Effector memory CD4-positive, alpha-beta T cell (primary cell): ENCODE measurements at regions not wholly inside any gene's neighbourhood (a gene's known extent, or its start where the extent isn't known, plus 50 kb on each side); places are given as distances from the start of the nearest gene placed in this dataset.
"Not testable (repeated sequence)": the region's sequence is repeated elsewhere in the genome, so short reads cannot be mapped to it uniquely, and the experiment has no call there.

Experiments used
- DNase-seq, 3 donors: peaks; one replicate each; pipeline ENCODE4 v3.0.0-alpha.2; 2020
- H3K27ac ChIP-seq: 2 replicates; pipeline ENCODE4 v1.7.0; 2013; ENCODE audit warnings: mild to moderate bottlenecking, low read length, moderate library complexity; ENCODE audit not compliant: insufficient read depth, poor library complexity, severe bottlenecking
- H3K27me3 ChIP-seq: replicated peaks from 2 replicates; pipeline ENCODE4 v1.7.0; 2013; ENCODE audit warnings: mild to moderate bottlenecking, low read length; ENCODE audit not compliant: insufficient read depth, control insufficient read depth, poor library complexity, severe bottlenecking
- H3K36me3 ChIP-seq: 2 replicates; pipeline ENCODE4 v1.7.0; 2013; ENCODE audit warnings: mild to moderate bottlenecking, low read length, moderate library complexity; ENCODE audit not compliant: control insufficient read depth, insufficient read depth
- H3K4me1 ChIP-seq: 2 replicates; pipeline ENCODE4 v1.7.0; 2013; ENCODE audit warnings: low read length, mild to moderate bottlenecking; ENCODE audit not compliant: control insufficient read depth, insufficient read depth, poor library complexity, severe bottlenecking
- H3K4me3 ChIP-seq: 2 replicates; pipeline ENCODE4 v1.7.0; 2013; ENCODE audit warnings: low read length, low read depth, mild to moderate bottlenecking; ENCODE audit not compliant: insufficient read depth, poor library complexity, severe bottlenecking
- H3K9me3 ChIP-seq: 2 replicates; pipeline ENCODE4 v1.7.0; 2013; ENCODE audit warnings: mild to moderate bottlenecking, low read length, moderate library complexity; ENCODE audit not compliant: control insufficient read depth

GRCh38 chr3:144470666-144471065 lies 499.0 kb downstream of the DIPK2A start:
- Histone ChIP-seq H3K27me3 (no peaks in the 10 kb centered on the region), H3K4me1 (no peaks in the 10 kb centered on the region), H3K27ac (no peak overlapping the region), H3K9me3 (no peaks in the 10 kb centered on the region), H3K4me3 (no peak overlapping the region), H3K36me3 (no peaks in the 10 kb centered on the region)
- DNase-seq = no peak

DNA sequence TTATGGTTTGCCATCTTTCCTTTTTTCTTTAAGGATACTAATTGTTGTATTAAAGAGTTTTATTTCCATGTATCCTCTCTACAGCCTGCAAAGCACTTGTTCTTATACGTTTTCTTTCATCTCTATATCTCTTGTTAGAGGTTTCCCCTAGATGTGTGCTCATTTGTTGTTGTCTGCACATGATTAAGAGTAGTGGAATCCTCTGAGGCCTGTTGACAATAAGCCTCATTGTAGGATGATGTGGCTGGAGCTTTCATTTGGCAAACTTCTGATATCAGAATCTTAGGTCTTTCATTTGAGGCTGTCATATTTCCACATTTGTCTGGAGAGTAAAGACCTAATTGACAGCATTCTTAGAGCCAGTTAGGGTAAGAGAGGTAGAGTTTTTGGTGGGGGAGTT lies 506.0 kb downstream of the DIPK2A start:
- DNase-seq = no peak
- H3K27me3 ChIP-seq = no peaks in the 10 kb centered on the region
- H3K27ac ChIP-seq = no peak overlapping the region
- no peak overlapping the region for H3K4me3 ChIP-seq
- no peaks in the 10 kb centered on the region for H3K36me3 ChIP-seq
- no peaks in the 10 kb centered on the region for H3K4me1 ChIP-seq
- no peaks in the 10 kb centered on the region for H3K9me3 ChIP-seq

DNA sequence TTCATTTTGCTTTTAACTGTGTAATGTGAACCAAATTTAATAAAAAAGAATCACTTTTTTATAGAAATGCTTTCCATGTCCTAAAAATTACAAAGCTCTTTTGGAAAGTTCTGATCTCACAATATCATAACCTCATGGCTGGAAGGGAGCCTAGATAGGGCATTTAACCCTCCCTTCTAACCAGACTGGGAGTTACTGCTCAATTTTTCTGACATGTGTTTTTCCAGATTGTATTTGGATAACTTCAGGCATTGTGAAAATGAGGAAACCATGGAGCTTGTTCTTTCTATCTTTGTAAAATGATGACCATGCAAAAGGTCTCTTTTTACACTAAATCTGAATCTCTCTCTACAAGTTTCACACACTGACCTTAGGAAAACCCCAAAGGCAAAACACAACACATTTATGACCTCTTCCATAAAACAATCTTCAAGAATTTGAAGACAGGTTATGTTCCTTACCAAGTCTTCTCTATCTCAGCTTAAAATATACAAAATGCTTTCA lies 508.8 kb downstream of the DIPK2A start:
- H3K36me3 ChIP-seq = no peaks in the 10 kb centered on the region
- H3K4me1 ChIP-seq = no peaks in the 10 kb centered on the region
- no peak for DNase-seq

GRCh38 chr3:144482876-144483275 lies 511.3 kb downstream of the DIPK2A start:
- Histone ChIP-seq H3K27ac (no peak overlapping the region), H3K9me3 (no peaks in the 10 kb centered on the region), H3K4me1 (no peaks in the 10 kb centered on the region), H3K4me3 (no peak overlapping the region), H3K27me3 (no peaks in the 10 kb centered on the region), H3K36me3 (no peaks in the 10 kb centered on the region)
- DNase-seq = no peak

More for the DNA sequence above, 508.8 kb downstream of the DIPK2A start:
- no peaks in the 10 kb centered on the region for H3K27me3 ChIP-seq
- H3K9me3 ChIP-seq = no peaks in the 10 kb centered on the region
- H3K27ac ChIP-seq = no peak overlapping the region
- H3K4me3 ChIP-seq = no peak overlapping the region

GRCh38 chr3:144487011-144487410 lies 515.4 kb downstream of the DIPK2A start:
- Histone ChIP-seq H3K36me3 (no peaks in the 10 kb centered on the region), H3K4me3 (no peak overlapping the region), H3K27me3 (no peaks in the 10 kb centered on the region), H3K4me1 (no peaks in the 10 kb centered on the region), H3K27ac (no peak overlapping the region), H3K9me3 (no peaks in the 10 kb centered on the region)
- DNase-seq = no peak

DNA sequence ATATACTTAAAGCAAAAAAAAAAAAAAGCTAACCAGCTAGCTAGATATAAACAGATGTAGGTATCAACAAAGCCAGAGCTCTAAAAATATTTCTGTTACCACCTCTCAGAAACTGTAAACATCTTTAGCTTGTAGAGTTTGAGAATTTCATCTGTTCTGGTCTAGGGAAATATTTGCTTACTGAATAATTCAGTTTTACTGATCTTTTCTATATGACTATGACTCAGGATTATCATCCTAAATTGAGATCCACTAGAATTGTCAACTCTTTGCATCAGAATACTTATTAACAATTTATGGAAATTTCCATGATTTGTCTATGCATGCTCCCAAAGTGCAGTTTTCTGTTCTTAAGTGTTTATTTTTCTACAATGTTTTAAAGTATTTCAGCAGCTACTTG lies 517.3 kb downstream of the DIPK2A start:
- Histone ChIP-seq H3K36me3 (no peaks in the 10 kb centered on the region), H3K27me3 (no peaks in the 10 kb centered on the region), H3K9me3 (no peaks in the 10 kb centered on the region), H3K4me3 (no peak overlapping the region), H3K4me1 (no peaks in the 10 kb centered on the region), H3K27ac (no peak overlapping the region)
- DNase-seq = no peak

GRCh38 chr3:144491333-144491732 lies 519.7 kb downstream of the DIPK2A start:
- Histone ChIP-seq H3K4me3 (no peak overlapping the region), H3K27ac (no peak overlapping the region), H3K9me3 (no peaks in the 10 kb centered on the region), H3K4me1 (no peaks in the 10 kb centered on the region), H3K36me3 (no peaks in the 10 kb centered on the region), H3K27me3 (no peaks in the 10 kb centered on the region)
- DNase-seq = no peak

DNA sequence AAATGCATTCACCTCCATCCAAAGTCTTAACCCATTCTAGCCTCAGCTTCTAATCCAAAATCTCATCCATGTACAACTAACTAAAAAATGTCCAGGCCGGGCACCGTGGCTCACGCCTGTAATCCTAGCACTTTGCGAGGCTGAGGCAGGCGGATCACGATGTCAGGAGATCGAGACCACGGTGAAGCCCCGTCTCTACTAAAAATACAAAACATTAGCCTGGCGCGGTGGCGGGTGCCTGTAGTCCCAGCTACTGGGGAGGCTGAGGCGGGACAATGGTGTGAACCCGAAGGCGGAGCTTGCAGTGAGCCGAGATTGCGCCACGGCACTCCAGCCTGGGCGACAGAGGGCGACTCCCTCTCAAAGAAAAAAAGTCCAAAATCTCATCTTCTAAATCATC lies 523.0 kb downstream of the DIPK2A start:
- not testable (repeated sequence) for H3K9me3 ChIP-seq, DNase-seq, H3K27me3 ChIP-seq, H3K4me1 ChIP-seq, H3K36me3 ChIP-seq, H3K27ac ChIP-seq, H3K4me3 ChIP-seq

- Histone ChIP-seq H3K27ac (no peak overlapping the region), H3K4me1 (no peaks in the 10 kb centered on the region), H3K36me3 (no peaks in the 10 kb centered on the region), H3K27me3 (no peaks in the 10 kb centered on the region), H3K4me3 (no peak overlapping the region), H3K9me3 (no peaks in the 10 kb centered on the region)
- no peak for DNase-seq
These were observed 524.7 kb downstream of the DIPK2A start for GRCh38 chr3:144496141-144496835.

DNA sequence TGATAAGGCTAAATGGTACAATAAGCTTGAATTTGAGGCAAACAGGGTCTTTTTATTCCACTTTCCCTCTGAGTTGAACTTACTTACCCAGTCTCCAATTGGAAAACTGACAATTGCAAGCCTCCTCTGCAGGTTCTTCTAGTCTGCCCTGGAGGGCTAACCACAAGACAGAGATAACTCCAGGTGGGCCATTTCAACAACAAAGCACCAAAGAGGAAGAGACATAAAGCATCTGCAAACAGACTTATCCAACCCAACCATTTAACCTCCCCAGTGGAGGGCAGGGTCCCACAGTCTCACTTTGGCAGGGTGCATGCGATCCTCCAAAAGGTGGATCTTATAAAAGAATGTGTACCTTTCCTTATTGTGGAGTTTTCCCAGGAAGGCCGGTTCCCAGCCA lies 525.8 kb downstream of the DIPK2A start:
- H3K36me3 ChIP-seq = no peaks in the 10 kb centered on the region

More for the DNA sequence above, 525.8 kb downstream of the DIPK2A start:
- Histone ChIP-seq H3K4me3 (no peak overlapping the region), H3K27me3 (no peaks in the 10 kb centered on the region), H3K4me1 (no peaks in the 10 kb centered on the region), H3K9me3 (no peaks in the 10 kb centered on the region), H3K27ac (no peak overlapping the region)
- DNase-seq = no peak
